ENCODE measurements at regions not wholly inside any gene's neighbourhood (a gene's known extent, or its start where the extent isn't known, plus 50 kb on each side); places are given as distances from the start of the nearest gene placed in this dataset.

DNA sequence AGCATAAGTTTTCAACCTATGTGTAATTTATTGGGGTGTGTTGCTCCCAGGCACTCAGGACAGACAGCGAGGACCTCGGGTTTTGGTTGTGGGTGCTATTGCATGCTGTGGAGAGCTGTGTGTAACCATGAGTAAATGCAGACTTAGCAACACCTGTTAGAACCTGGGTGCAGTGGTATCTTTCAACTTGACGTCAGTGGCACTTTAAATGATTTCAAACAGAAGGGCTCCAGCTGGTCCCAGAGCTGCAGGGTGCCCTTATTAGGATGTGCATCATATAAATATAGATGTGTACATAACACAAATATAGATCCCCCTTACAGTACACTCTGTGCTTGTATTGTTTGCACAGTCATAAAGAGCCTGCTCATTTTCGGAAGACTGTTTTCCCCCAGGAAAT lies 228.3 kb upstream of the IRS2 start:
- Histone ChIP-seq H3K9me3 (replicated peaks in 1 of 3) (no peaks in the 10 kb centered on the region), H3K4me3 (no peak overlapping the region), H3K27ac (no peak overlapping the region), H3K36me3 (replicated peaks in 1 of 2) (no peaks in the 10 kb centered on the region), H3K27me3 (no peaks in the 10 kb centered on the region), H3K4me1 (replicated peaks in 1 of 2) (no peaks in the 10 kb centered on the region)
- WGBS, 4 donors, result 81 to 87% (median 82%) methylated on average over 4 of the region's 4 CpGs
- TF ChIP-seq, protein P1, sequence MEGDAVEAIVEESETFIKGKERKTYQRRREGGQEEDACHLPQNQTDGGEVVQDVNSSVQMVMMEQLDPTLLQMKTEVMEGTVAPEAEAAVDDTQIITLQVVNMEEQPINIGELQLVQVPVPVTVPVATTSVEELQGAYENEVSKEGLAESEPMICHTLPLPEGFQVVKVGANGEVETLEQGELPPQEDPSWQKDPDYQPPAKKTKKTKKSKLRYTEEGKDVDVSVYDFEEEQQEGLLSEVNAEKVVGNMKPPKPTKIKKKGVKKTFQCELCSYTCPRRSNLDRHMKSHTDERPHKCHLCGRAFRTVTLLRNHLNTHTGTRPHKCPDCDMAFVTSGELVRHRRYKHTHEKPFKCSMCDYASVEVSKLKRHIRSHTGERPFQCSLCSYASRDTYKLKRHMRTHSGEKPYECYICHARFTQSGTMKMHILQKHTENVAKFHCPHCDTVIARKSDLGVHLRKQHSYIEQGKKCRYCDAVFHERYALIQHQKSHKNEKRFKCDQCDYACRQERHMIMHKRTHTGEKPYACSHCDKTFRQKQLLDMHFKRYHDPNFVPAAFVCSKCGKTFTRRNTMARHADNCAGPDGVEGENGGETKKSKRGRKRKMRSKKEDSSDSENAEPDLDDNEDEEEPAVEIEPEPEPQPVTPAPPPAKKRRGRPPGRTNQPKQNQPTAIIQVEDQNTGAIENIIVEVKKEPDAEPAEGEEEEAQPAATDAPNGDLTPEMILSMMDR (IDR thresholded peaks at IDR 0.05), result no peak
- no peak for TF ChIP-seq POLR2A (IDR thresholded peaks at IDR 0.05)
- intact Hi-C loops (cut with DNase I), result no loop called here
- no peak for DNase-seq

DNA sequence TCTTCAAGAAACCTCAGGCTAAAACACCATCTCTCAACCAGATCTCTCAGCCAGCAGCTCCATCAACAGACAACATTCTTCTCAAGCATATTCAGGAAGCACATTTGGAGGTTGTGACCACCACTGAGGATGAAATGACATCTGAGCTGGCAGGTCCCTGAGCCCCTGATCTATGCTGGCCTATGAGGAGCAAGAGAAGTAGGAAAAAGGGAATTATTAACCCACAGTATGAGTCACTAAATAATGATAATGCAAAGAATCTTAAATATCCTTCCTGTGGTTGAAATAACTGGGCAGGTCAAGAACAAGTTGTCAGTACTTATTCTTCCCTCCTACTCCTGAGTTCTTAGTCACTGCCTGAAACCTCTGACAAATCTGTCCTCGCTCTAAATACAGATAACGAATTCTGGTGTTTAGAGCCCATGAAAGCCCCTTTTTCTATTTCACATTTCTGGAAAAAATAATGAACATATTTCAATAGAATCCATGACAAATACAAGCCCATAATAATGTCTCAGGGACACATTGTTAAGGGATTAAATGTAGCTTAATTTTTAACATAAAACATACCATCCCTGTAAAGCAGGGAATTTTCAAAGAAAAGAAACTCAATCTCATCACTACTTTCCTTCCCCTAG lies 225.8 kb upstream of the IRS2 start:
- no peak for TF ChIP-seq POLR2A (IDR thresholded peaks at IDR 0.05)
- TF ChIP-seq, protein P1 (IDR thresholded peaks at IDR 0.05), result no peak
- intact Hi-C loops (cut with DNase I), result no loop called here
- no peak for DNase-seq
- Histone ChIP-seq H3K4me3 (no peak overlapping the region), H3K27me3 (no peaks in the 10 kb centered on the region), H3K36me3 (replicated peaks in 1 of 2) (no peaks in the 10 kb centered on the region), H3K4me1 (replicated peaks in 1 of 2) (no peaks in the 10 kb centered on the region), H3K9me3 (replicated peaks in 1 of 3) (no peaks in the 10 kb centered on the region), H3K27ac (no peak overlapping the region)
- WGBS, 4 donors, result 48 to 76% (median 60%) methylated on average over 2 of the region's 2 CpGs

DNA sequence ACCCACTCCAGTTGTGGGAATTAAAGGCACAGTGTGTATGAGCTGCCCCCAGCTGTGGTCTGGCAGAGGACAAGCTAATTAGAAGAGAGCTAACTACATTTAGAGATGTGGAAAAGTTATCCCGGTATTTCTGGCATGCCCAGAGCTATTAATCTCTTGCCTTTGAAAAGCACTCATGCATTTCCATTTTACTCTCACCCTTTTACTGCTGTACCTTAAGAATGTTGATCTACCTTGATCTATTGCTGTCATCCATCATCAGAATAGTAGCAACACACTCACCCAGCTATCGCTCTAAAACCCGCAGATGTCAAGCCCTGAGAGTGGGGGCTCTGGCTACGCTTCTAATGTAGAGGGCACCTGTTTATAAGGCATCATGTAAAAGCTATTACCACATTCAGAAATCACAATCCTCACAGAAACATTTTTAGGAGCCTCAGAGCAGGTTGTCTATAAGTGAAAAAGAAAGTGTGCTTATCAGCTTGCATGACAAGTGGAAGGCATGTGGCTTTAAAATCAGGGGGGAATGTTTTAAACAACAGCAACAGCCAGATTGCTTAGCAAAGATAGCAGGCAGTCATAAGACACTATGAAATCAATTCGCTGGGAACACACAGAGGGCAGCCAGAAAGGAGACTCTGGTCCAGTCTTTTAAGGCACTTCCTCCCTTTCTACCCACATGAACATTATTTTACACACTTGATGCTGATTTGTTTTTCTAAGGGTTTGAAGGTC lies 224.2 kb upstream of the IRS2 start:
- 67 to 78% (median 71%) methylated on average over 5 of the region's 5 CpGs for WGBS, 4 donors
- Histone ChIP-seq H3K36me3 (replicated peaks in 1 of 2) (no peaks in the 10 kb centered on the region), H3K4me1 (replicated peaks in 1 of 2) (no peaks in the 10 kb centered on the region), H3K4me3 (no peak overlapping the region), H3K9me3 (replicated peaks in 1 of 3) (no peaks in the 10 kb centered on the region), H3K27me3 (no peaks in the 10 kb centered on the region), H3K27ac (no peak overlapping the region)
- DNase-seq, result no peak
- intact Hi-C loops (cut with DNase I), result no loop called here
- no peak for TF ChIP-seq POLR2A (IDR thresholded peaks at IDR 0.05)
- TF ChIP-seq, protein P1 (IDR thresholded peaks at IDR 0.05), result no peak

DNA sequence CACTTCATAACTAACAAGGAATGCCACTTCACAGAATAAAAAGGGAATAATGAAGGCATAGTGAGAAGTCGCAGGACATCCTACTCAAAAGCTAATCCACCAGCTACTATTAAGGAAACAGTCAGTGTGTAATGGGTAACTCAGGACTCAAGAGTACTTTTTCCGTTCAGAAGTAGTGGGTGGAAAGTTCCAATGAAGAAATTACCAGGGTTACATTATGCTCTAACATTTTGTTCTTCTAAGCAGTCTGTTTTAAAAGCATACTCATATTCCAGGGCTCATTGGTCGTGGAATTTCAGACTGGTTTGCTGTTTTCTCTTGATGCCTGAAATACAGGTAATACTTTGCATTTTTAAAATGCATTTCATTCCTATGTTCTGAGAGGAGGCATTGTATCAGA lies 222.4 kb upstream of the IRS2 start:
- H3K27me3 ChIP-seq, result no peaks in the 10 kb centered on the region
- H3K27ac ChIP-seq, result no peak overlapping the region
- WGBS, 4 donors, result 80 to 86% (median 84%) methylated on average over 3 of the region's 3 CpGs
- no peaks in the 10 kb centered on the region for H3K36me3 ChIP-seq (replicated peaks in 1 of 2)
- intact Hi-C loops (cut with DNase I), result no loop called here
- no peak for DNase-seq
- TF ChIP-seq, protein P1 (IDR thresholded peaks at IDR 0.05), result no peak
- TF ChIP-seq POLR2A (IDR thresholded peaks at IDR 0.05), result no peak
- H3K4me3 ChIP-seq, result no peak overlapping the region
- no peaks in the 10 kb centered on the region for H3K4me1 ChIP-seq (replicated peaks in 1 of 2)
- H3K9me3 ChIP-seq (replicated peaks in 1 of 3), result no peaks in the 10 kb centered on the region

All from adrenal gland (tissue), 9 donors.